Nephron (organoid): ENCODE measurements at regions not wholly inside any gene's neighbourhood (a gene's known extent, or its start where the extent isn't known, plus 50 kb on each side); places are given as distances from the start of the nearest gene placed in this dataset.

Experiments used
- H3K27ac Mint-ChIP-seq, 3 experiments: 2 replicates each; pipeline ENCODE4 v1.8.0; 2020; ENCODE audit warnings: mixed read lengths in 3 of 3, mild to moderate bottlenecking in 2 of 3, moderate library complexity in 1 of 3
- H3K27me3 Mint-ChIP-seq: 2 replicates; pipeline ENCODE4 v1.8.0; 2021; ENCODE audit warnings: low read depth, mild to moderate bottlenecking, moderate library complexity, mixed read lengths
- H3K36me3 Mint-ChIP-seq: 2 replicates; pipeline ENCODE4 v1.8.0; 2020; ENCODE audit warnings: low read depth, mixed read lengths
- H3K4me1 Mint-ChIP-seq: 2 replicates; pipeline ENCODE4 v1.8.0; 2020; ENCODE audit warnings: mixed read lengths
- H3K4me3 Mint-ChIP-seq, 3 experiments: 2 replicates each; pipeline ENCODE4 v1.8.0; 2020; ENCODE audit warnings: mild to moderate bottlenecking in 3 of 3, mixed read lengths in 3 of 3, moderate library complexity in 2 of 3
- H3K9me3 Mint-ChIP-seq: 2 replicates; pipeline ENCODE4 v1.8.0; 2020; ENCODE audit warnings: mixed read lengths
- CTCF ChIP-seq, 3 experiments: fragments of 200-600 bp; sonication (generic); IDR thresholded peaks; one replicate each; pipeline ENCODE4 v1.5.0; 2021; ENCODE audit warnings: antibody characterized with exemption in 3 of 3; ENCODE audit not compliant: unreplicated experiment in 3 of 3

GRCh38 chr12:77204083-77204482 lies 138.7 kb upstream of the E2F7 start:
- Mint-ChIP-seq H3K36me3 (no peaks in the 10 kb centered on the region), H3K27me3 (no peaks in the 10 kb centered on the region), H3K4me3 (no peak overlapping the region), H3K9me3 (peaks cover 4% of the 10 kb centered on the region), H3K27ac (no peak overlapping the region), H3K4me1 (no peaks in the 10 kb centered on the region)
- TF ChIP-seq CTCF (IDR thresholded peaks at IDR 0.05; ENCODE audit: unreplicated experiment in 3 of 3), result no peak

GRCh38 chr12:77202457-77203060 lies 137.2 kb upstream of the E2F7 start:
- no peaks in the 10 kb centered on the region for H3K27me3 Mint-ChIP-seq
- H3K36me3 Mint-ChIP-seq, result no peaks in the 10 kb centered on the region
- H3K4me3 Mint-ChIP-seq, result no peak overlapping the region
- peaks cover 10% of the 10 kb centered on the region for H3K9me3 Mint-ChIP-seq
- H3K27ac Mint-ChIP-seq, result no peak overlapping the region
- no peaks in the 10 kb centered on the region for H3K4me1 Mint-ChIP-seq
- no peak for TF ChIP-seq CTCF (IDR thresholded peaks at IDR 0.05; ENCODE audit: unreplicated experiment in 3 of 3)

GRCh38 chr12:77189901-77190416 lies 124.6 kb upstream of the E2F7 start:
- no peaks in the 10 kb centered on the region for H3K36me3 Mint-ChIP-seq
- TF ChIP-seq CTCF (IDR thresholded peaks at IDR 0.05; ENCODE audit: unreplicated experiment in 3 of 3), result no peak
- no peaks in the 10 kb centered on the region for H3K9me3 Mint-ChIP-seq
- no peak overlapping the region for H3K27ac Mint-ChIP-seq
- no peak overlapping the region for H3K4me3 Mint-ChIP-seq
- peaks cover 11% of the 10 kb centered on the region for H3K4me1 Mint-ChIP-seq
- H3K27me3 Mint-ChIP-seq, result no peaks in the 10 kb centered on the region

GRCh38 chr12:77189458-77189857 lies 124.1 kb upstream of the E2F7 start:
- H3K27ac Mint-ChIP-seq, result no peak overlapping the region
- peaks cover 11% of the 10 kb centered on the region for H3K4me1 Mint-ChIP-seq
- TF ChIP-seq CTCF (IDR thresholded peaks at IDR 0.05; ENCODE audit: unreplicated experiment in 3 of 3), result no peak

GRCh38 chr12:77179515-77179914 lies 114.1 kb upstream of the E2F7 start:
- no peaks in the 10 kb centered on the region for H3K36me3 Mint-ChIP-seq
- no peak for TF ChIP-seq CTCF (IDR thresholded peaks at IDR 0.05; ENCODE audit: unreplicated experiment in 3 of 3)

More at GRCh38 chr12:77189458-77189857, 124.1 kb upstream of the E2F7 start:
- no peak overlapping the region for H3K4me3 Mint-ChIP-seq
- H3K9me3 Mint-ChIP-seq, result no peaks in the 10 kb centered on the region
- H3K27me3 Mint-ChIP-seq, result no peaks in the 10 kb centered on the region
- no peaks in the 10 kb centered on the region for H3K36me3 Mint-ChIP-seq

GRCh38 chr12:77167801-77168200 lies 102.4 kb upstream of the E2F7 start:
- Mint-ChIP-seq H3K27ac (no peak overlapping the region), H3K36me3 (no peaks in the 10 kb centered on the region), H3K27me3 (peaks cover 4% of the 10 kb centered on the region), H3K9me3 (peaks cover 12% of the 10 kb centered on the region), H3K4me3 (no peak overlapping the region), H3K4me1 (peaks cover 8% of the 10 kb centered on the region)
- no peak for TF ChIP-seq CTCF (IDR thresholded peaks at IDR 0.05; ENCODE audit: unreplicated experiment in 3 of 3)

More at GRCh38 chr12:77179515-77179914, 114.1 kb upstream of the E2F7 start:
- Mint-ChIP-seq H3K4me3 (no peak overlapping the region), H3K27me3 (no peaks in the 10 kb centered on the region), H3K27ac (no peak overlapping the region), H3K4me1 (no peaks in the 10 kb centered on the region), H3K9me3 (peaks cover 18% of the 10 kb centered on the region)
